Spleen (tissue), 7 donors: ENCODE measurements at regions not wholly inside any gene's neighbourhood (a gene's known extent, or its start where the extent isn't known, plus 50 kb on each side); places are given as distances from the start of the nearest gene placed in this dataset.

Experiments
- microRNA-seq, 3 donors: library from miRNA; unstranded; fragments of <30 nt; microRNA quantifications; one replicate each; pipeline versions ENCODE4 to v1.1.0, GENCODE V29; 2019 to 2020
- small RNA-seq, 4 donors: library from RNA; depleted of rRNA; stranded (forward); fragments of <200 nt; gene quantifications; one replicate each; pipeline ENCODE3, GENCODE V24; 2016
- donor health status: DM: no; HTN: no; CAD: no; lungs with moderate emphysema.
- donor health status: DM: no; HTN: no; CAD: no.
- donor health status: DM: yes; HTN: yes; CAD: no.

Small RNA genes lying in the stretch of these regions (microRNA-seq; reads per million reads assigned to microRNA genes)
- gene MIR187, result 12.6 to 32.6 (median 31.1) reads per million in 3 donors

Small RNA genes lying in the stretch of these regions (small RNA-seq; reads per million reads assigned to genes)
- gene MIR187, result 0 reads per million in 4 donors
